ENCODE measurements at regions not wholly inside any gene's neighbourhood (a gene's known extent, or its start where the extent isn't known, plus 50 kb on each side); places are given as distances from the start of the nearest gene placed in this dataset.
"Not testable (repeated sequence)": the region's sequence is repeated elsewhere in the genome, so short reads cannot be mapped to it uniquely, and the experiment has no call there.

- DNase-seq (ENCODE audit: low read depth) = no peak
- H3K4me3 ChIP-seq (ENCODE audit: low read length) = no peak overlapping the region
- no peak for TF ChIP-seq CTCF (IDR thresholded peaks at IDR 0.05; ENCODE audit: insufficient read depth, low read depth, low read length, missing control alignments)
Observed at GRCh38 chr5:166285361-166285760, 2006.1 kb upstream of the WWC1 start.

GRCh38 chr5:166286832-166287231 lies 2004.6 kb upstream of the WWC1 start:
- TF ChIP-seq CTCF (IDR thresholded peaks at IDR 0.05; ENCODE audit: insufficient read depth, low read depth, low read length, missing control alignments) = no peak
- no peak overlapping the region for H3K4me3 ChIP-seq (ENCODE audit: low read length)
- DNase-seq (ENCODE audit: low read depth) = no peak

- no peak for DNase-seq (ENCODE audit: low read depth)
- no peak overlapping the region for H3K4me3 ChIP-seq (ENCODE audit: low read length)
- TF ChIP-seq CTCF (IDR thresholded peaks at IDR 0.05; ENCODE audit: insufficient read depth, low read depth, low read length, missing control alignments) = no peak
Observed at GRCh38 chr5:166287866-166288265, 2003.6 kb upstream of the WWC1 start.

GRCh38 chr5:166291800-166292199 lies 1999.6 kb upstream of the WWC1 start:
- not testable (repeated sequence) for H3K4me3 ChIP-seq (ENCODE audit: low read length); DNase-seq (ENCODE audit: low read depth)

- no peak for TF ChIP-seq CTCF (IDR thresholded peaks at IDR 0.05; ENCODE audit: insufficient read depth, low read depth, low read length, missing control alignments)
- no peak for DNase-seq (ENCODE audit: low read depth)
Observed at GRCh38 chr5:166293892-166294291, 1997.6 kb upstream of the WWC1 start.

GRCh38 chr5:166302166-166302565 lies 1989.3 kb upstream of the WWC1 start:
- DNase-seq (ENCODE audit: low read depth) = no peak
- TF ChIP-seq CTCF (IDR thresholded peaks at IDR 0.05; ENCODE audit: insufficient read depth, low read depth, low read length, missing control alignments) = no peak
- no peak overlapping the region for H3K4me3 ChIP-seq (ENCODE audit: low read length)

More at GRCh38 chr5:166293892-166294291, 1997.6 kb upstream of the WWC1 start:
- H3K4me3 ChIP-seq (ENCODE audit: low read length) = no peak overlapping the region

- H3K4me3 ChIP-seq (ENCODE audit: low read length) = no peak overlapping the region
- DNase-seq (ENCODE audit: low read depth) = no peak
- no peak for TF ChIP-seq CTCF (IDR thresholded peaks at IDR 0.05; ENCODE audit: insufficient read depth, low read depth, low read length, missing control alignments)
Observed at GRCh38 chr5:166317425-166317824, 1974.0 kb upstream of the WWC1 start.
